Osteocyte (in vitro differentiated cells): ENCODE measurements at regions not wholly inside any gene's neighbourhood (a gene's known extent, or its start where the extent isn't known, plus 50 kb on each side); places are given as distances from the start of the nearest gene placed in this dataset.

Source experiments
- DNase-seq: peaks from one replicate; pipeline ENCODE4 v3.0.0; 2021; ENCODE audit warnings: mixed read lengths; ENCODE audit not compliant: unreplicated experiment; ENCODE audit errors: extremely low spot score
- H3K27ac Mint-ChIP-seq: one replicate; pipeline ENCODE4 v1.8.0; 2021; ENCODE audit warnings: mild to moderate bottlenecking, mixed read lengths; ENCODE audit not compliant: unreplicated experiment
- H3K27me3 Mint-ChIP-seq: one replicate; pipeline ENCODE4 v1.8.0; 2021; ENCODE audit warnings: mixed read lengths; ENCODE audit not compliant: unreplicated experiment
- H3K36me3 Mint-ChIP-seq: one replicate; pipeline ENCODE4 v1.8.0; 2021; ENCODE audit warnings: mixed read lengths; ENCODE audit not compliant: unreplicated experiment
- H3K4me1 Mint-ChIP-seq: one replicate; pipeline ENCODE4 v1.8.0; 2021; ENCODE audit warnings: mixed read lengths; ENCODE audit not compliant: unreplicated experiment
- H3K4me3 Mint-ChIP-seq: one replicate; pipeline ENCODE4 v1.8.0; 2021; ENCODE audit warnings: mild to moderate bottlenecking, moderate library complexity, mixed read lengths; ENCODE audit not compliant: unreplicated experiment
- H3K9me3 Mint-ChIP-seq: one replicate; pipeline ENCODE4 v1.8.0; 2021; ENCODE audit warnings: mixed read lengths; ENCODE audit not compliant: unreplicated experiment
- CTCF ChIP-seq: fragments of 200-600 bp; sonication (generic); IDR thresholded peaks from 2 replicates; pipeline ENCODE4 v1.5.0; 2021; ENCODE audit warnings: antibody characterized with exemption, mild to moderate bottlenecking, moderate library complexity

- no peak overlapping the region for H3K27ac Mint-ChIP-seq
- H3K36me3 Mint-ChIP-seq, result no peaks in the 10 kb centered on the region
- no peak for DNase-seq
- H3K27me3 Mint-ChIP-seq, result no peaks in the 10 kb centered on the region
- H3K4me1 Mint-ChIP-seq, result no peaks in the 10 kb centered on the region
- no peak overlapping the region for H3K4me3 Mint-ChIP-seq
- no peak for TF ChIP-seq CTCF
- H3K9me3 Mint-ChIP-seq, result no peaks in the 10 kb centered on the region
Observed at GRCh38 chr5:175357995-175358394, 86.0 kb downstream of the DRD1 start.

GRCh38 chr5:175356428-175356827 lies 87.6 kb downstream of the DRD1 start:
- H3K4me1 Mint-ChIP-seq, result no peaks in the 10 kb centered on the region
- no peaks in the 10 kb centered on the region for H3K9me3 Mint-ChIP-seq
- DNase-seq, result no peak
- TF ChIP-seq CTCF, result no peak
- H3K36me3 Mint-ChIP-seq, result no peaks in the 10 kb centered on the region
- no peaks in the 10 kb centered on the region for H3K27me3 Mint-ChIP-seq
- no peak overlapping the region for H3K4me3 Mint-ChIP-seq
- H3K27ac Mint-ChIP-seq, result no peak overlapping the region

GRCh38 chr5:175354964-175355363 lies 89.0 kb downstream of the DRD1 start:
- no peak for TF ChIP-seq CTCF
- no peaks in the 10 kb centered on the region for H3K27me3 Mint-ChIP-seq
- no peak overlapping the region for H3K4me3 Mint-ChIP-seq
- no peak overlapping the region for H3K27ac Mint-ChIP-seq
- no peaks in the 10 kb centered on the region for H3K36me3 Mint-ChIP-seq
- no peaks in the 10 kb centered on the region for H3K4me1 Mint-ChIP-seq
- DNase-seq, result no peak
- H3K9me3 Mint-ChIP-seq, result no peaks in the 10 kb centered on the region

- Mint-ChIP-seq H3K36me3 (no peaks in the 10 kb centered on the region), H3K4me3 (no peak overlapping the region), H3K9me3 (no peaks in the 10 kb centered on the region), H3K27me3 (no peaks in the 10 kb centered on the region), H3K4me1 (no peaks in the 10 kb centered on the region), H3K27ac (no peak overlapping the region)
- no peak for TF ChIP-seq CTCF
- DNase-seq, result no peak
Observed at GRCh38 chr5:175353926-175354325, 90.1 kb downstream of the DRD1 start.

GRCh38 chr5:175351897-175352590 lies 91.9 kb downstream of the DRD1 start:
- Mint-ChIP-seq H3K27ac (no peak overlapping the region), H3K36me3 (no peaks in the 10 kb centered on the region), H3K4me1 (no peaks in the 10 kb centered on the region), H3K4me3 (no peak overlapping the region), H3K9me3 (no peaks in the 10 kb centered on the region), H3K27me3 (no peaks in the 10 kb centered on the region)
- no peak for DNase-seq
- no peak for TF ChIP-seq CTCF
